Activated T-cell treated with anti-CD3 and anti-CD28 coated beads, Interleukin-2, amount 50 U/mL, for 72 hours (primary cell): ENCODE measurements at regions not wholly inside any gene's neighbourhood (a gene's known extent, or its start where the extent isn't known, plus 50 kb on each side); places are given as distances from the start of the nearest gene placed in this dataset.
A peak's percentile ranks its signal among the peaks of the same experiment; 100 is the strongest.

Experiments used
- ATAC-seq, 2 donors: fragments of 150-1000 bp; cut with Tn5 transposase; replicated peaks in 1 of 2; 2 replicates each; pipeline ENCODE4 v1.10.0; 2021; ENCODE audit warnings: moderate library complexity in 2 of 2, mild to moderate bottlenecking in 1 of 2
- DNase-seq, 2 donors: peaks; one replicate each; pipeline ENCODE4 v3.0.0; 2021 to 2022; ENCODE audit warnings: mixed read lengths in 1 of 2
- H3K27ac Mint-ChIP-seq: one replicate; pipeline ENCODE4 v1.8.0; 2022; ENCODE audit warnings: mild to moderate bottlenecking, moderate library complexity, mixed read lengths
- H3K27me3 Mint-ChIP-seq: one replicate; pipeline ENCODE4 v1.8.0; 2022; ENCODE audit warnings: low read depth, mixed read lengths
- H3K36me3 Mint-ChIP-seq, 2 donors: one replicate each; pipeline ENCODE4 v1.8.0; 2022; ENCODE audit warnings: mixed read lengths in 2 of 2, mild to moderate bottlenecking in 1 of 2; ENCODE audit not compliant: insufficient read depth in 2 of 2
- H3K4me1 Mint-ChIP-seq: one replicate; pipeline ENCODE4 v1.8.0; 2022; ENCODE audit warnings: low read depth, mixed read lengths
- H3K4me3 Mint-ChIP-seq, 2 donors: one replicate each; pipeline ENCODE4 v1.8.0; 2022; ENCODE audit warnings: mild to moderate bottlenecking in 2 of 2, mixed read lengths in 2 of 2, moderate library complexity in 2 of 2
- H3K9me3 Mint-ChIP-seq, 2 donors: one replicate each; pipeline ENCODE4 v1.8.0; 2022; ENCODE audit warnings: mixed read lengths in 2 of 2

GRCh38 chr11:128335729-128336128, 251.6 kb downstream of the ETS1 start:
- H3K36me3 Mint-ChIP-seq: no peaks in the 10 kb centered on the region
- no peak overlapping the region for H3K4me3 Mint-ChIP-seq
- DNase-seq: no peak
- ATAC-seq: no peak
- H3K27ac Mint-ChIP-seq: no peak overlapping the region
- H3K9me3 Mint-ChIP-seq: peaks cover 0 to 3% of the 10 kb centered on the region in 2 donors
- no peaks in the 10 kb centered on the region for H3K27me3 Mint-ChIP-seq
- peaks cover 76% of the 10 kb centered on the region for H3K4me1 Mint-ChIP-seq

DNA sequence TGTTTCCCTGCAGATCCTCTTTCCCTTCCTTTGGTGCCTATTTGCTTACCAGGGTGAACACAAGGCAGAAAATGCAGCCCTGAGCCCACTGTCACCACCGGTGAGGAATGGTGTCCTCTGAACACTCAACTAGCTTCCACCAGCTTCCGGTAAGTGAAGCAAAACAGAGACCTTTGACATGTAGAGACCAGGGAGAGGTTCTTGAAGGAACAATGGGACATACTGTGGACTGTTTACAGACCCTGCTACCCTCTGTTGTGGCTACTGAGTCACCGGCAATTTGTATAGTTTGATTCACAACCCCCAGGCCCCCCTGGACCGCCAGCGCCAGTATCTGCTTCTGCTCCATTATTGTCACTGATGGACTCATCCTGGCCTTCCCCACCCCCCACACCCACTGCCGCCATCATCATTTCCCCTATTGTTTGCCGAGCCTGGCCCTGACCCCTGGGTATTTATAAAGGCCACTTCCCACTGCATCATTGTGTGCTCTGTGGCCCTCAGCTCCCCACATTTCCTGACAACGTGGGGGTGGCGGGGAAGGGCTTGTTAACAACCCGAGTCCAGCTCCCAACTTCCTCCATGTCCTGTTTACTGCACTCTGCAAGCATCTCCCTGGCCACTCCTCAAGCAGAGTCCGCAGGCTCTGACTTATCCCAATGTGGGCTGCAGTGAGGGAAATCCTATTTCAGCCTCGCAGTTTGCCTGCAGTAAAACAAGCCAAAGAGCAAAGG, 252.9 kb downstream of the ETS1 start:
- Mint-ChIP-seq H3K27me3 (no peaks in the 10 kb centered on the region), H3K9me3 (peaks cover 0 to 3% of the 10 kb centered on the region in 2 donors), H3K4me3 (no peak overlapping the region), H3K27ac (no peak overlapping the region), H3K4me1 (peaks cover 76% of the 10 kb centered on the region), H3K36me3 (no peaks in the 10 kb centered on the region)
- ATAC-seq (peak; percentile 24 to 27), DNase-seq (no peak)

DNA sequence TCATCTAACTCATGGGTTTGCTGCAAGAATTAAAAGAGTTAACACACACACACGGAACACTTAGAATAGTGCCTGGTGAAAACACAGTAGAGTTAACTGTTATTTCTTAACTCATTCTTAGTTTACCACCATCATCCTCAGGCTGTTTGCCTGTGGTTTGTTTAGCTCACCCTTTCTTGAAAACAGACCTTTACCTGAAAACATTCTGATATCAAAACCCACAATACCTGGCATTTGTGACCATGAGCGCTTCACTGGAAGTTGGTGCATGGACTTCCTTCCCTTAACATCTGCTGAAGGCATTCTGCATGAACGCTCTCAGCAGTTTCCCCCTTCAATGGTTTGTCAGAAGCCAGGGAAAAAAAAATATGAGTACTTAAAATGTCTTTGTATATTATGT, 256.0 kb downstream of the ETS1 start:
- Mint-ChIP-seq H3K4me3 (peak overlapping the region; percentile 65 to 76), H3K27ac (peak overlapping the region; percentile 91), H3K4me1 (peaks cover 80% of the 10 kb centered on the region), H3K36me3 (peaks cover 0 to 1% of the 10 kb centered on the region in 2 donors), H3K9me3 (no peaks in the 10 kb centered on the region), H3K27me3 (no peaks in the 10 kb centered on the region)
- ATAC-seq (peak in 1 of 2 donors; percentile 22), DNase-seq (no peak)

DNA sequence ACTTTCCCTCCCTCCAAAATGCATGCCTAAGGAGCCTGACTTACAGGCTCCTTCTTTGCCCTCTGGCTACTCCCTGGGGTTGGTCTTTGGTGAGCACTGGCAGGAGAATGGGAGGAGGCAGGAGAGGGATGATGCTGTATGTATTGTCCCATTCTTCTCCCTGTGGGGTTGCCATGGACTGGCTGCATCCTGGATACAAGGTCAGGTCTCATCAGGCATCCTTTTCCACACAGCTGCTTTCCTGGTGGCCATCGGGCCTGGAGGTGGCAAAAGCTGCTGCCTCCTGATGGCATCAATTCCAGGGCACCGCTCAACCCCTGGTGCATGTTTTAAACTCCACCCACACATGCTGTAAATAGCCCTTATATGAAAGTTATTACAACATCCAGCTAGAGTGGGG, 257.2 kb downstream of the ETS1 start:
- ATAC-seq (no peak), DNase-seq (no peak)
- Mint-ChIP-seq H3K4me3 (peak overlapping the region; percentile 65 to 76), H3K4me1 (peaks cover 88% of the 10 kb centered on the region), H3K27ac (peak overlapping the region; percentile 91), H3K36me3 (peaks cover 0 to 1% of the 10 kb centered on the region in 2 donors), H3K9me3 (no peaks in the 10 kb centered on the region), H3K27me3 (no peaks in the 10 kb centered on the region)

DNA sequence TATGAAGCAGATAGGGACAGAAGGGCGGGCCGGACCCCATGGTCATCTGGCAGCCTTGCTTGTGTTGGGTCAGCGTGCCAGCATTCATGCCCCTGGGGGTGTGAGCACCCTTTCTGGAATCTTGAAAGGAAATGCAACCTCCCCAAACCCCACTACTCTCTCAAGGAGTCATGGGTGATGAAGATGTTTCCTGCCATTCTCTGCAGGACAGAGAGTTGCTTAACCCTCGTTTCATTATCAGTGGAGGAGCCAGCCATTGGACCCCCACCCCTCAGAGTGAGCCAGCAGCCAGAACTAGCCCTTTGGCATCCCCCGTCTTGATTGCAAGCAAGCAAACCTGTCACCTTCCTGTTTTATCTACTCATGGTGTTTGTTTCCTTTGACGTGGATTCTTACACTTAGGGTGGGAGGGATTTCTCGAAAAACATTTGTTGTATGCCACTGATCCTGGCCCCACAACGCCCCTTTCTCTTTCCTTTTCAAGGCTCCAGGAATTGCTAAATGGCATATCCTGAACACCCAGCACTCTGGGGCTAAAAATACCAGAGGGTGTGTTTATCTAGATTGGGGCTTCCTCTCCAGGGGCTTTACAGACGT, 258.3 kb downstream of the ETS1 start:
- DNase-seq: peak; percentile 59 to 70
- Mint-ChIP-seq H3K36me3 (peaks cover 0 to 1% of the 10 kb centered on the region in 2 donors), H3K4me3 (peak overlapping the region; percentile 65 to 76), H3K4me1 (peaks cover 88% of the 10 kb centered on the region), H3K27ac (peak overlapping the region; percentile 91), H3K9me3 (no peaks in the 10 kb centered on the region), H3K27me3 (no peaks in the 10 kb centered on the region)
- peak; percentile 4 to 36 for ATAC-seq

- H3K4me1 Mint-ChIP-seq: peaks cover 96% of the 10 kb centered on the region
- peaks cover 0 to 1% of the 10 kb centered on the region in 2 donors for H3K36me3 Mint-ChIP-seq
- DNase-seq: no peak
- H3K27me3 Mint-ChIP-seq: no peaks in the 10 kb centered on the region
- ATAC-seq: no peak
- peak overlapping the region; percentile 91 for H3K27ac Mint-ChIP-seq
- H3K9me3 Mint-ChIP-seq: no peaks in the 10 kb centered on the region
- H3K4me3 Mint-ChIP-seq: peak overlapping the region; percentile 65 to 76
These were observed 260.1 kb downstream of the ETS1 start for GRCh38 chr11:128327274-128327673.

- peaks cover 100% of the 10 kb centered on the region for H3K4me1 Mint-ChIP-seq
- no peaks in the 10 kb centered on the region for H3K27me3 Mint-ChIP-seq
- peak overlapping the region; percentile 91 for H3K27ac Mint-ChIP-seq
- peak overlapping the region; percentile 65 to 76 for H3K4me3 Mint-ChIP-seq
- H3K36me3 Mint-ChIP-seq: peaks cover 1 to 3% of the 10 kb centered on the region in 2 donors
- DNase-seq: peak in 1 of 2 donors; percentile 45
- peak; percentile 2 to 16 for ATAC-seq
- no peaks in the 10 kb centered on the region for H3K9me3 Mint-ChIP-seq
These were observed 260.6 kb downstream of the ETS1 start for GRCh38 chr11:128326791-128327190.

- DNase-seq: peak; percentile 82 to 90
- no peaks in the 10 kb centered on the region for H3K27me3 Mint-ChIP-seq
- H3K27ac Mint-ChIP-seq: peak overlapping the region; percentile 76
- peak overlapping the region; percentile 71 to 72 for H3K4me3 Mint-ChIP-seq
- H3K36me3 Mint-ChIP-seq: peaks cover 5 to 9% of the 10 kb centered on the region in 2 donors
- peaks cover 98% of the 10 kb centered on the region for H3K4me1 Mint-ChIP-seq
- peak; percentile 73 to 82 for ATAC-seq
- peaks cover 2 to 3% of the 10 kb centered on the region in 2 donors for H3K9me3 Mint-ChIP-seq
These were observed 262.7 kb downstream of the ETS1 start for GRCh38 chr11:128324531-128325141.

DNA sequence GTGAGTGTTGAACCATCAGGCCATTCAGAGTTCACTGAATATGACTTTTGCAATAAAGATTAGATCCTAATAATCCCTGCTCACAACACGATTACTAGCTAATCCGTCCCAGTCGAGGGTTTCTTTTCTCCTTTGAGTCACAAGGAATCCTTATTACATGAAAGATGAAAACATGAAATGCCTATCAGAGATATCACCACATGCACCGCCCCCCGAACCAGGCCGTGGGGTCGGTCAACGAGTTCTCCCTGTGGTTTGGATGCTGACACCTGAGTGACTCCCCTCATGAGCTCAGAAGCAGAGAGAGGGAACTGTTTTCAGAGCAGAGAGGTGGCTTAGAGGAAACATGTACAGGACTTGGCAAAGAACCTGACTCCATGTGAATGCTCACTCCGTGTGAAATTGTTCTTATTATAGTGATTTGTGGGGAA, 263.3 kb downstream of the ETS1 start:
- ATAC-seq: peak; percentile 38 to 41
- Mint-ChIP-seq H3K36me3 (peaks cover 5 to 11% of the 10 kb centered on the region in 2 donors), H3K27me3 (no peaks in the 10 kb centered on the region), H3K4me3 (peak overlapping the region; percentile 71 to 72), H3K27ac (peak overlapping the region; percentile 76), H3K4me1 (peaks cover 98% of the 10 kb centered on the region), H3K9me3 (peaks cover 2 to 3% of the 10 kb centered on the region in 2 donors)
- peak; percentile 69 to 70 for DNase-seq

GRCh38 chr11:128323381-128323780, 264.0 kb downstream of the ETS1 start:
- DNase-seq (peak in 1 of 2 donors; percentile 62), ATAC-seq (peak in 1 of 2 donors; percentile 3)
- H3K4me1 Mint-ChIP-seq: peaks cover 98% of the 10 kb centered on the region
- H3K27me3 Mint-ChIP-seq: no peaks in the 10 kb centered on the region
- H3K4me3 Mint-ChIP-seq: peak overlapping the region; percentile 71 to 72
- H3K27ac Mint-ChIP-seq: peak overlapping the region; percentile 76
- peaks cover 9 to 16% of the 10 kb centered on the region in 2 donors for H3K36me3 Mint-ChIP-seq
- peaks cover 2 to 7% of the 10 kb centered on the region in 2 donors for H3K9me3 Mint-ChIP-seq

- H3K4me1 Mint-ChIP-seq: peaks cover 87% of the 10 kb centered on the region
- H3K4me3 Mint-ChIP-seq: peak overlapping the region; percentile 69 to 75
- DNase-seq (peak; percentile 88 to 90), ATAC-seq (peak; percentile 88 to 90)
- H3K9me3 Mint-ChIP-seq: peaks cover 17 to 26% of the 10 kb centered on the region in 2 donors
- peaks cover 36 to 52% of the 10 kb centered on the region in 2 donors for H3K36me3 Mint-ChIP-seq
- H3K27me3 Mint-ChIP-seq: no peaks in the 10 kb centered on the region
- H3K27ac Mint-ChIP-seq: peak overlapping the region; percentile 94
These were observed 268.4 kb downstream of the ETS1 start for GRCh38 chr11:128318856-128319474.

DNA sequence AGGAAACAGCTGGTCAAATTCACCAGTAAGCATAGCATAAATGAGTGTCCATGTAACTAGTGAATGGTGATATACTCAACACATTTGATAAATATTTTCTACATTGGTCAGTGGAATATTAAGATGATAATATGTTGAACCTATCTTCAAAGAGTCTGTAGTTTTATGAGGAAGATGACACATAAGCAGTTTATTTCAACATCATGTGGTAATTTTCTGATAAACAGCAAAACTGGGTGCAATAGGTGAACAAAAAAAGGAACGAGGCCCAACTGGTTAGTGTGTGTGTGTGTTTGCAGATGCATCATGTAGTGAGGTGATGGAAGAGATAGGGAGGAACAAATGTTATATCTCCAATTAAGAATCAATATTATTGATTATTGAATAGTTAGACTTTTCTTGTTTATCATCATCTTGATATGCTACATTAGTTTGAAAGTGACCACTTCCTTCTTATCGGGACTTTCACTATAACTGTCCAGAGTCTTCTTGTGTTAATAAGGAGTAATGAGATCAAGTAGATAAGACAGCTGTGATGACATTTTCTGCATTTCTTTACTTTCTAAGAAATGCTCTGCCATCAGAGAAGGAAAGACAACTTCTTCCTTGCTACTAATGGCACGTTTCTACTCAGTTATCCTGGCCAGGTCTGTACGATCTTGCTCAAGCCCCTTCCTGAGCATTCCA, 270.7 kb downstream of the ETS1 start:
- DNase-seq: no peak
- peak overlapping the region in 1 of 2 donors; percentile 57 for H3K4me3 Mint-ChIP-seq
- no peak for ATAC-seq
- H3K4me1 Mint-ChIP-seq: peaks cover 79% of the 10 kb centered on the region
- peak overlapping the region; percentile 88 for H3K27ac Mint-ChIP-seq
- H3K9me3 Mint-ChIP-seq: peaks cover 24 to 29% of the 10 kb centered on the region in 2 donors
- no peaks in the 10 kb centered on the region for H3K27me3 Mint-ChIP-seq
- H3K36me3 Mint-ChIP-seq: peaks cover 39 to 63% of the 10 kb centered on the region in 2 donors
